ENCODE measurements at regions not wholly inside any gene's neighbourhood (a gene's known extent, or its start where the extent isn't known, plus 50 kb on each side); places are given as distances from the start of the nearest gene placed in this dataset.

GRCh38 chr6:111990214-111990613 is 63.7 kb upstream of the CCN6 start:
- H3K4me3 ChIP-seq (ENCODE audit: low read depth, low read length): no peak overlapping the region
- no peak for TF ChIP-seq CTCF (IDR thresholded peaks at IDR 0.05; ENCODE audit: insufficient read depth, low read depth, low read length, missing control alignments)
- DNase-seq (ENCODE audit: low read depth): peak; percentile 87

GRCh38 chr6:111992851-111993250 is 61.1 kb upstream of the CCN6 start:
- H3K4me3 ChIP-seq (ENCODE audit: low read depth, low read length): no peak overlapping the region
- TF ChIP-seq CTCF (IDR thresholded peaks at IDR 0.05; ENCODE audit: insufficient read depth, low read depth, low read length, missing control alignments): no peak
- DNase-seq (ENCODE audit: low read depth): peak; percentile 82

- peak; percentile 46 for DNase-seq (ENCODE audit: low read depth)
- no peak overlapping the region for H3K4me3 ChIP-seq (ENCODE audit: low read depth, low read length)
- TF ChIP-seq CTCF (IDR thresholded peaks at IDR 0.05; ENCODE audit: insufficient read depth, low read depth, low read length, missing control alignments): no peak
Observed at GRCh38 chr6:111993342-111993741, 60.6 kb upstream of the CCN6 start.

DNA sequence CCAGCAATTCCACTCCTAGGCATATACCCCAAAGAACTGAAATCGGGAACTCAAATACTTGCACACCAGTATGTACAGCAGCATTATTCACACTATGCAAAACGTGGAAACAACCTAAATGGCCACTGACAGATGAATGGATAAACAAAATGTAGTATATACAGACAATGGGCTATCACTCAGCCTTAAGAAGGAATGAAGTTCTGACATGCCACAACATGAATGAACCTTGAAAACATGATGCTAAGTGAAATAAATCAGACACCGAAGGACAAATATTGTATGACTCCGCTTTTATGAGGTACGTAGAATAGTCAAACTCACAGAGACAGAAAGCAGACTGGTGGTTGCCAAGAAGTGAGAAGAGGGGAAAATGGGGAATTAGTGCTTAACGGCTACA is 59.1 kb upstream of the CCN6 start:
- no peak for DNase-seq (ENCODE audit: low read depth)
- no peak for TF ChIP-seq CTCF (IDR thresholded peaks at IDR 0.05; ENCODE audit: insufficient read depth, low read depth, low read length, missing control alignments)

DNA sequence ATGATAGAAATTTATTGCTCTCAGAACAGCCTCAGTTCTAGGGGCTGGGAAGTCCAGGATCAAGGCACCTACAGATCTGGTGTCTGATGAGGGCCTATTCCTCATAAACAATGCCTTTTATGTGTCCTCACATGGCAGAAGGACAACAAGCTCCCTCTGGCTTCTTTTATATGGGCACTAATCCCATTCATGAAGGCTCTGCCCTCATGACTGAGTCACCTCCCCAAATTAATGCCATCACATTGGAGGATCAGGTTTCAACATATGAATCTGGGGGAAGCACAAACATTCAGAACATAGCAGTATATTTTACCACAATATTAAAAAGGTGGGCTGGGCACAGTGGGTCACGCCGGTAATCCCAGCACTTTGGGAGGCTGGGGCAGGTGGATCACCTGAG is 58.5 kb upstream of the CCN6 start:
- DNase-seq (ENCODE audit: low read depth): no peak
- no peak overlapping the region for H3K4me3 ChIP-seq (ENCODE audit: low read depth, low read length)
- no peak for TF ChIP-seq CTCF (IDR thresholded peaks at IDR 0.05; ENCODE audit: insufficient read depth, low read depth, low read length, missing control alignments)

More for the DNA sequence above, 59.1 kb upstream of the CCN6 start:
- no peak overlapping the region for H3K4me3 ChIP-seq (ENCODE audit: low read depth, low read length)

DNA sequence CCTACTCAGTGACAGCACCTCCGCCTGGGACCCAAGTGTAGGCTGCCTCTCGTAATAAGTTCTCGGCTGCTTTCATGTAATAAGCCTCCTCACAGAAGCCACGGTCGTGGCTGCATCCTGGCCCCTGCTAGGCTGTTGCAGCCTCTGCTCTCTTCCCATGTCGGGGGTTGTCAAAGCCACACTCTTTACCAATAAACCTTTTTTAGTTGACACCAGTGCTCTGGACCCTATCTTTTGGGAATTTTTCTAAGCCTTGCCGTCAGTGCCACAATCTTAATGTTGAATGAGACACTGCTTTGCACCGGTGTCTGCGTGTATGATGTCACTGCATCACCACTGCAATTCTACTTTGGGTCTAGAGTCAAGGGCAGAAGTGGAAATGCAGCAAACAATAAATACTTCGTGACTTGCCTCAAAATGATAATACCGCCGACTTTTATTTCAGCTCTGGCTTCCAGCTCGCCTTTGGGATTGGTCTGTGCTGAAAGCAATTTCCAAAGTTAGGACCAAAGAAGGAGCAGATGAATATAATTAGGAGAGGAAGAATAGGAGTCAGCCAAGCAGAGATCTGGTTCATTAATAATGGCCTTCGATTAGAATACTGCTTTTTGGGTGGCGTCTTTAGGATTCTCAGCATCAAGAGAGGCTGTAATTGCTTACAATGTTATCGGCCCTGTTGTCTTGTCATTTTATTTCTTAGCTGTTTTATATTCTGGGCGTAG is 57.6 kb upstream of the CCN6 start:
- H3K4me3 ChIP-seq (ENCODE audit: low read depth, low read length): no peak overlapping the region
- no peak for TF ChIP-seq CTCF (IDR thresholded peaks at IDR 0.05; ENCODE audit: insufficient read depth, low read depth, low read length, missing control alignments)
- DNase-seq (ENCODE audit: low read depth): no peak
